ENCODE measurements at regions not wholly inside any gene's neighbourhood (a gene's known extent, or its start where the extent isn't known, plus 50 kb on each side); places are given as distances from the start of the nearest gene placed in this dataset.

- TF ChIP-seq CTCF (IDR thresholded peaks at IDR 0.05), result no peak
These were observed 242.6 kb upstream of the USP25 start for GRCh38 chr21:15487196-15487550.

GRCh38 chr21:15491100-15491499 is 238.7 kb upstream of the USP25 start:
- DNase-seq, result no peak
- no peaks in the 10 kb centered on the region for H3K4me1 ChIP-seq
- no peak for ATAC-seq
- no peak overlapping the region for H3K27ac ChIP-seq
- H3K27me3 ChIP-seq (ENCODE audit: low read depth), result no peaks in the 10 kb centered on the region
- intact Hi-C loops (cut with DNase I), result no loop called here
- no peak overlapping the region for H3K4me3 ChIP-seq
- no peaks in the 10 kb centered on the region for H3K36me3 ChIP-seq
- H3K9me3 ChIP-seq, result no peaks in the 10 kb centered on the region
- TF ChIP-seq CTCF (IDR thresholded peaks at IDR 0.05), result no peak

More at GRCh38 chr21:15487196-15487550, 242.6 kb upstream of the USP25 start:
- Histone ChIP-seq H3K9me3 (no peaks in the 10 kb centered on the region), H3K27me3 (ENCODE audit: low read depth) (no peaks in the 10 kb centered on the region), H3K4me1 (no peaks in the 10 kb centered on the region), H3K36me3 (no peaks in the 10 kb centered on the region), H3K27ac (no peak overlapping the region), H3K4me3 (no peak overlapping the region)
- DNase-seq (no peak), ATAC-seq (no peak)
- intact Hi-C loops (cut with DNase I), result loop anchor here (10.0 kb wide), 1 partner anchor 622 kb away; no protein-coding TSS in a partner anchor

GRCh38 chr21:15493646-15494045 is 236.1 kb upstream of the USP25 start:
- Histone ChIP-seq H3K36me3 (no peaks in the 10 kb centered on the region), H3K4me1 (no peaks in the 10 kb centered on the region), H3K4me3 (no peak overlapping the region), H3K9me3 (no peaks in the 10 kb centered on the region), H3K27ac (no peak overlapping the region), H3K27me3 (ENCODE audit: low read depth) (no peaks in the 10 kb centered on the region)
- TF ChIP-seq CTCF (IDR thresholded peaks at IDR 0.05), result no peak
- intact Hi-C loops (cut with DNase I), result no loop called here
- ATAC-seq (no peak), DNase-seq (no peak)

GRCh38 chr21:15494481-15494880 is 235.3 kb upstream of the USP25 start:
- TF ChIP-seq CTCF (IDR thresholded peaks at IDR 0.05), result no peak
- DNase-seq (no peak), ATAC-seq (no peak)
- Histone ChIP-seq H3K9me3 (no peaks in the 10 kb centered on the region), H3K4me3 (no peak overlapping the region), H3K36me3 (no peaks in the 10 kb centered on the region), H3K27ac (no peak overlapping the region), H3K27me3 (ENCODE audit: low read depth) (no peaks in the 10 kb centered on the region), H3K4me1 (no peaks in the 10 kb centered on the region)
- intact Hi-C loops (cut with DNase I), result no loop called here

GRCh38 chr21:15495965-15496364 is 233.8 kb upstream of the USP25 start:
- no peaks in the 10 kb centered on the region for H3K9me3 ChIP-seq
- H3K4me1 ChIP-seq, result no peaks in the 10 kb centered on the region
- ATAC-seq, result no peak
- H3K27ac ChIP-seq, result no peak overlapping the region
- H3K36me3 ChIP-seq, result no peaks in the 10 kb centered on the region
- TF ChIP-seq CTCF (IDR thresholded peaks at IDR 0.05), result no peak
- H3K27me3 ChIP-seq (ENCODE audit: low read depth), result no peaks in the 10 kb centered on the region
- intact Hi-C loops (cut with DNase I), result no loop called here
- DNase-seq, result no peak
- no peak overlapping the region for H3K4me3 ChIP-seq

GRCh38 chr21:15496911-15497310 is 232.9 kb upstream of the USP25 start:
- H3K9me3 ChIP-seq, result no peaks in the 10 kb centered on the region
- no peak overlapping the region for H3K4me3 ChIP-seq
- no peak overlapping the region for H3K27ac ChIP-seq
- no peak for TF ChIP-seq CTCF (IDR thresholded peaks at IDR 0.05)
- peak in 1 of 2 donors; percentile 31 for ATAC-seq
- H3K36me3 ChIP-seq, result no peaks in the 10 kb centered on the region
- H3K4me1 ChIP-seq, result no peaks in the 10 kb centered on the region
- intact Hi-C loops (cut with DNase I), result no loop called here
- H3K27me3 ChIP-seq (ENCODE audit: low read depth), result no peaks in the 10 kb centered on the region
- DNase-seq, result no peak
